ENCODE measurements at regions not wholly inside any gene's neighbourhood (a gene's known extent, or its start where the extent isn't known, plus 50 kb on each side); places are given as distances from the start of the nearest gene placed in this dataset.
"Not testable (repeated sequence)": the region's sequence is repeated elsewhere in the genome, so short reads cannot be mapped to it uniquely, and the experiment has no call there.

GRCh38 chr2:114127372-114127771 is 237.5 kb downstream of the ACTR3 start:
- no peak for TF ChIP-seq CTCF (IDR thresholded peaks at IDR 0.05; ENCODE audit: low read depth, low read length)
- Histone ChIP-seq H3K4me3 (ENCODE audit: low read depth, low read length) (no peak overlapping the region), H3K9me3 (ENCODE audit: control insufficient read depth, insufficient read depth, low read length) (no peaks in the 10 kb centered on the region), H3K27ac (ENCODE audit: low read depth, low read length) (no peak overlapping the region), H3K27me3 (ENCODE audit: control insufficient read depth, insufficient read depth, low read length) (no peaks in the 10 kb centered on the region)
- POLR2A ChIA-PET, result no interaction called here
- no peak for DNase-seq (ENCODE audit: low read depth, low spot score)
- CTCF ChIA-PET, result no interaction called here

- POLR2A ChIA-PET, result no interaction called here
Observed at GRCh38 chr2:114128263-114128662, 238.4 kb downstream of the ACTR3 start.

GRCh38 chr2:114128725-114129124 is 238.8 kb downstream of the ACTR3 start:
- Histone ChIP-seq H3K27me3 (ENCODE audit: control insufficient read depth, insufficient read depth, low read length) (no peaks in the 10 kb centered on the region), H3K27ac (ENCODE audit: low read depth, low read length) (no peak overlapping the region), H3K4me3 (ENCODE audit: low read depth, low read length) (no peak overlapping the region), H3K9me3 (ENCODE audit: control insufficient read depth, insufficient read depth, low read length) (no peaks in the 10 kb centered on the region)
- TF ChIP-seq CTCF (IDR thresholded peaks at IDR 0.05; ENCODE audit: low read depth, low read length), result no peak
- CTCF ChIA-PET, result no interaction called here
- POLR2A ChIA-PET, result no interaction called here
- no peak for DNase-seq (ENCODE audit: low read depth, low spot score)

More at GRCh38 chr2:114128263-114128662, 238.4 kb downstream of the ACTR3 start:
- no peak overlapping the region for H3K27ac ChIP-seq (ENCODE audit: low read depth, low read length)
- TF ChIP-seq CTCF (IDR thresholded peaks at IDR 0.05; ENCODE audit: low read depth, low read length), result no peak
- no peaks in the 10 kb centered on the region for H3K9me3 ChIP-seq (ENCODE audit: control insufficient read depth, insufficient read depth, low read length)
- DNase-seq (ENCODE audit: low read depth, low spot score), result no peak
- H3K4me3 ChIP-seq (ENCODE audit: low read depth, low read length), result no peak overlapping the region
- H3K27me3 ChIP-seq (ENCODE audit: control insufficient read depth, insufficient read depth, low read length), result no peaks in the 10 kb centered on the region
- CTCF ChIA-PET, result no interaction called here

GRCh38 chr2:114132050-114132449 is 242.2 kb downstream of the ACTR3 start:
- H3K9me3 ChIP-seq (ENCODE audit: control insufficient read depth, insufficient read depth, low read length); DNase-seq (ENCODE audit: low read depth, low spot score); H3K4me3 ChIP-seq (ENCODE audit: low read depth, low read length); POLR2A ChIA-PET; H3K27me3 ChIP-seq (ENCODE audit: control insufficient read depth, insufficient read depth, low read length); CTCF ChIA-PET; H3K27ac ChIP-seq (ENCODE audit: low read depth, low read length): not testable (repeated sequence)

- no peaks in the 10 kb centered on the region for H3K9me3 ChIP-seq (ENCODE audit: control insufficient read depth, insufficient read depth, low read length)
- ChIA-PET CTCF (no interaction called here), POLR2A (no interaction called here)
- no peaks in the 10 kb centered on the region for H3K27me3 ChIP-seq (ENCODE audit: control insufficient read depth, insufficient read depth, low read length)
- H3K4me3 ChIP-seq (ENCODE audit: low read depth, low read length), result no peak overlapping the region
- H3K27ac ChIP-seq (ENCODE audit: low read depth, low read length), result no peak overlapping the region
- TF ChIP-seq CTCF (IDR thresholded peaks at IDR 0.05; ENCODE audit: low read depth, low read length), result no peak
- no peak for DNase-seq (ENCODE audit: low read depth, low spot score)
Observed at GRCh38 chr2:114134146-114134545, 244.3 kb downstream of the ACTR3 start.

GRCh38 chr2:114139542-114139941 is 249.7 kb downstream of the ACTR3 start:
- Histone ChIP-seq H3K4me3 (ENCODE audit: low read depth, low read length) (no peak overlapping the region), H3K9me3 (ENCODE audit: control insufficient read depth, insufficient read depth, low read length) (no peaks in the 10 kb centered on the region), H3K27ac (ENCODE audit: low read depth, low read length) (no peak overlapping the region), H3K27me3 (ENCODE audit: control insufficient read depth, insufficient read depth, low read length) (no peaks in the 10 kb centered on the region)
- no peak for TF ChIP-seq CTCF (IDR thresholded peaks at IDR 0.05; ENCODE audit: low read depth, low read length)
- no peak for DNase-seq (ENCODE audit: low read depth, low spot score)
- ChIA-PET POLR2A (no interaction called here), CTCF (no interaction called here)
